Upper lobe of left lung (tissue), 6 donors: ENCODE measurements at regions not wholly inside any gene's neighbourhood (a gene's known extent, or its start where the extent isn't known, plus 50 kb on each side); places are given as distances from the start of the nearest gene placed in this dataset.
A peak's percentile ranks its signal among the peaks of the same experiment; 100 is the strongest.
"Not testable (repeated sequence)": the region's sequence is repeated elsewhere in the genome, so short reads cannot be mapped to it uniquely, and the experiment has no call there.

ENCODE experiments used
- ATAC-seq, 2 donors: fragments of 200-7000 bp; cut with Tn5 transposase; one replicate each; pipeline ENCODE4 v1.9.1; 2022; ENCODE audit warnings: mild to moderate bottlenecking in 2 of 2, moderate library complexity in 2 of 2; ENCODE audit not compliant: low FRiP score in 2 of 2
- DNase-seq, 2 donors: peaks; one replicate each; pipeline ENCODE4 v3.0.0-alpha.2; 2019 to 2020
- H3K27ac ChIP-seq, 4 donors: fragments of 200-600 bp; sonication (generic); one replicate each; pipeline ENCODE4 v1.5.1; 2016 to 2019
- H3K27me3 ChIP-seq, 4 donors: fragments of 200-600 bp; sonication (generic); one replicate each; pipeline ENCODE4 v1.5.1; 2017 to 2019
- H3K36me3 ChIP-seq, 4 donors: fragments of 200-600 bp; sonication (generic); one replicate each; pipeline ENCODE4 v1.5.1; 2016 to 2019
- H3K4me1 ChIP-seq, 4 donors: fragments of 200-600 bp; sonication (generic); one replicate each; pipeline ENCODE4 v1.5.1; 2018 to 2019
- H3K4me3 ChIP-seq, 4 donors: fragments of 200-600 bp; sonication (generic); one replicate each; pipeline ENCODE4 v1.5.1; 2017 to 2019; ENCODE audit warnings: mild to moderate bottlenecking in 2 of 4, moderate library complexity in 1 of 4
- H3K9me3 ChIP-seq, 4 donors: fragments of 200-600 bp; sonication (generic); one replicate each; pipeline ENCODE4 v1.5.1; 2018 to 2019
- CTCF ChIP-seq, 6 experiments: fragments of 450-650 bp in 4 of 6; fragments of 200-600 bp in 2 of 6; sonication (generic) in 2 of 6; IDR thresholded peaks; one replicate each; pipeline ENCODE4 v1.5.1; 2016 to 2019; ENCODE audit warnings: antibody characterized with exemption in 6 of 6
- EP300 ChIP-seq, 4 donors: sonication (generic); formaldehyde crosslinking; IDR thresholded peaks; one replicate each; pipeline ENCODE4 v1.5.1; 2017; ENCODE audit warnings: antibody characterized with exemption in 4 of 4, control low read depth in 2 of 4
- POLR2A ChIP-seq, 4 donors: fragments of 450-650 bp; IDR thresholded peaks; one replicate each; pipeline ENCODE4 v1.5.1; 2016 to 2017; ENCODE audit warnings: antibody characterized with exemption in 4 of 4, mild to moderate bottlenecking in 2 of 4
- POLR2AphosphoS5 ChIP-seq, 2 donors: sonication (generic); formaldehyde crosslinking; IDR thresholded peaks; one replicate each; pipeline ENCODE4 v1.5.1; 2017; ENCODE audit warnings: antibody characterized with exemption in 2 of 2
- WGBS, 2 donors: methylation state at CpG; one replicate each; pipeline ENCODE4 v1.1.5; 2017 to 2018; 5-methylcytosine and 5-hydroxymethylcytosine counted together
- donor health status: DM: no; HTN: no; CAD: no; lungs with moderate emphysema.
- donor health status: DM: no; HTN: yes; CAD: no; lungs with severe emphysema.

GRCh38 chr10:62597226-62597625 lies 207.3 kb upstream of the ADO start:
- ATAC-seq (no peak), DNase-seq (no peak)
- H3K27ac ChIP-seq, result no peak overlapping the region
- no peaks in the 10 kb centered on the region for H3K9me3 ChIP-seq
- H3K27me3 ChIP-seq, result no peaks in the 10 kb centered on the region
- 90 to 95% methylated on average over 3 of the region's 3 CpGs for WGBS, 2 donors
- TF ChIP-seq POLR2AphosphoS5 (IDR thresholded peaks at IDR 0.05) (no peak), CTCF (IDR thresholded peaks at IDR 0.05) (no peak), POLR2A (IDR thresholded peaks at IDR 0.05) (no peak), EP300 (IDR thresholded peaks at IDR 0.05) (no peak)
- no peaks in the 10 kb centered on the region for H3K36me3 ChIP-seq
- H3K4me3 ChIP-seq, result no peak overlapping the region
- H3K4me1 ChIP-seq, result no peaks in the 10 kb centered on the region

GRCh38 chr10:62599161-62599560 lies 205.4 kb upstream of the ADO start:
- no peaks in the 10 kb centered on the region for H3K36me3 ChIP-seq
- H3K4me1 ChIP-seq, result no peaks in the 10 kb centered on the region
- WGBS, 2 donors, result 71 to 75% methylated on average over 2 of the region's 2 CpGs
- no peaks in the 10 kb centered on the region for H3K27me3 ChIP-seq
- no peak for DNase-seq
- no peaks in the 10 kb centered on the region for H3K9me3 ChIP-seq
- no peak overlapping the region for H3K27ac ChIP-seq
- H3K4me3 ChIP-seq, result no peak overlapping the region
- ATAC-seq, result no peak
- no peak for TF ChIP-seq EP300 (IDR thresholded peaks at IDR 0.05)
- TF ChIP-seq POLR2A (IDR thresholded peaks at IDR 0.05), result no peak
- TF ChIP-seq CTCF (IDR thresholded peaks at IDR 0.05), result no peak
- no peak for TF ChIP-seq POLR2AphosphoS5 (IDR thresholded peaks at IDR 0.05)

- not testable (repeated sequence) for DNase-seq, H3K4me3 ChIP-seq, ATAC-seq, H3K9me3 ChIP-seq, H3K36me3 ChIP-seq, H3K27me3 ChIP-seq, H3K27ac ChIP-seq, H3K4me1 ChIP-seq
- WGBS, 2 donors, result 90 to 97% methylated on average over 4 of the region's 4 CpGs
Observed at GRCh38 chr10:62606551-62606950, 198.0 kb upstream of the ADO start.

GRCh38 chr10:62608189-62608875 lies 196.2 kb upstream of the ADO start:
- not testable (repeated sequence) for H3K27me3 ChIP-seq, H3K4me1 ChIP-seq, H3K27ac ChIP-seq, H3K9me3 ChIP-seq, H3K36me3 ChIP-seq, ATAC-seq
- 77 to 79% methylated on average over 18 to 34 of the region's 34 CpGs for WGBS, 2 donors
- DNase-seq, result peak in 1 of 2 donors; percentile 31
- peak overlapping the region in 1 of 4 donors; percentile 3 for H3K4me3 ChIP-seq

- peak; percentile 78 to 83 for ATAC-seq
- H3K9me3 ChIP-seq, result no peaks in the 10 kb centered on the region
- H3K36me3 ChIP-seq, result no peaks in the 10 kb centered on the region
- H3K27me3 ChIP-seq, result no peaks in the 10 kb centered on the region
- H3K4me1 ChIP-seq, result no peaks in the 10 kb centered on the region
- 28 to 61% methylated on average over 3 to 7 of the region's 7 CpGs for WGBS, 2 donors
- TF ChIP-seq POLR2A (IDR thresholded peaks at IDR 0.05), result no peak
- peak; percentile 57 to 75 (median 72) for TF ChIP-seq CTCF (IDR thresholded peaks at IDR 0.05)
- H3K27ac ChIP-seq, result no peak overlapping the region
- DNase-seq, result peak; percentile 67 to 81
- no peak overlapping the region for H3K4me3 ChIP-seq
Observed at GRCh38 chr10:62610649-62611229, 193.8 kb upstream of the ADO start.

- H3K27me3 ChIP-seq, result no peaks in the 10 kb centered on the region
- no peak for TF ChIP-seq EP300 (IDR thresholded peaks at IDR 0.05)
- no peak for TF ChIP-seq POLR2A (IDR thresholded peaks at IDR 0.05)
- TF ChIP-seq POLR2AphosphoS5 (IDR thresholded peaks at IDR 0.05), result no peak
- TF ChIP-seq CTCF (IDR thresholded peaks at IDR 0.05), result no peak
- peaks cover 9 to 12% (median 10%) of the 10 kb centered on the region in 4 donors for H3K4me1 ChIP-seq
- no peak for ATAC-seq
- no peak for DNase-seq
- no peak overlapping the region for H3K27ac ChIP-seq
- 68 to 76% methylated on average over 6 of the region's 6 CpGs for WGBS, 2 donors
- H3K9me3 ChIP-seq, result no peaks in the 10 kb centered on the region
- H3K4me3 ChIP-seq, result no peak overlapping the region
- no peaks in the 10 kb centered on the region for H3K36me3 ChIP-seq
Observed at GRCh38 chr10:62613424-62613823, 191.1 kb upstream of the ADO start.
